ENCODE measurements at regions not wholly inside any gene's neighbourhood (a gene's known extent, or its start where the extent isn't known, plus 50 kb on each side); places are given as distances from the start of the nearest gene placed in this dataset.

DNA sequence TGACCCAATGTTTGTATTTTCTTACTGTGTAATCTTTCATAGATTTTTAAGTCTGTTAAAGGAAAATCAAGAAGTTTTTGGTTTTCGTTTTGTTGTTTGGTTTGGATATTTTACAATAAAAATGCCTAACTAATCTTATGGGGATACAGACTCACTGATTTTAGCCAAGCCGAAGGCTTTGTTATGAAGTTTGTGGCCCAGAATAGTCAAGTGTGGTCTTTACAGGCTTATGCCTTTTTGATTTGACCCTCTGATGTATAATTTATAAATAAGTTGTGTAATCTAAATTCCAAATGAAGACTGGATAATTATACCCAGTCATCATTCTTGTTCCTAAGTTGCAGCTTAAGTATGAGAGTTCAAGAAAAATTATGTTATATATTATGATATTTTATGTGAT, 739.3 kb downstream of the ADGRL2 start:
- H3K4me1 ChIP-seq (replicated peaks in 1 of 2): no peaks in the 10 kb centered on the region
- no peaks in the 10 kb centered on the region for H3K36me3 ChIP-seq (replicated peaks in 1 of 2)
- TF ChIP-seq POLR2A (IDR thresholded peaks at IDR 0.05): no peak
- TF ChIP-seq, protein P1, sequence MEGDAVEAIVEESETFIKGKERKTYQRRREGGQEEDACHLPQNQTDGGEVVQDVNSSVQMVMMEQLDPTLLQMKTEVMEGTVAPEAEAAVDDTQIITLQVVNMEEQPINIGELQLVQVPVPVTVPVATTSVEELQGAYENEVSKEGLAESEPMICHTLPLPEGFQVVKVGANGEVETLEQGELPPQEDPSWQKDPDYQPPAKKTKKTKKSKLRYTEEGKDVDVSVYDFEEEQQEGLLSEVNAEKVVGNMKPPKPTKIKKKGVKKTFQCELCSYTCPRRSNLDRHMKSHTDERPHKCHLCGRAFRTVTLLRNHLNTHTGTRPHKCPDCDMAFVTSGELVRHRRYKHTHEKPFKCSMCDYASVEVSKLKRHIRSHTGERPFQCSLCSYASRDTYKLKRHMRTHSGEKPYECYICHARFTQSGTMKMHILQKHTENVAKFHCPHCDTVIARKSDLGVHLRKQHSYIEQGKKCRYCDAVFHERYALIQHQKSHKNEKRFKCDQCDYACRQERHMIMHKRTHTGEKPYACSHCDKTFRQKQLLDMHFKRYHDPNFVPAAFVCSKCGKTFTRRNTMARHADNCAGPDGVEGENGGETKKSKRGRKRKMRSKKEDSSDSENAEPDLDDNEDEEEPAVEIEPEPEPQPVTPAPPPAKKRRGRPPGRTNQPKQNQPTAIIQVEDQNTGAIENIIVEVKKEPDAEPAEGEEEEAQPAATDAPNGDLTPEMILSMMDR (IDR thresholded peaks at IDR 0.05): no peak
- H3K9me3 ChIP-seq (replicated peaks in 1 of 3): no peaks in the 10 kb centered on the region
- H3K27me3 ChIP-seq: no peaks in the 10 kb centered on the region
- no peak overlapping the region for H3K4me3 ChIP-seq
- WGBS, 4 donors: 68 to 79% (median 70%) methylated on average over 2 of the region's 2 CpGs
- no peak for DNase-seq
- H3K27ac ChIP-seq: no peak overlapping the region
- intact Hi-C loops (cut with DNase I): no loop called here

DNA sequence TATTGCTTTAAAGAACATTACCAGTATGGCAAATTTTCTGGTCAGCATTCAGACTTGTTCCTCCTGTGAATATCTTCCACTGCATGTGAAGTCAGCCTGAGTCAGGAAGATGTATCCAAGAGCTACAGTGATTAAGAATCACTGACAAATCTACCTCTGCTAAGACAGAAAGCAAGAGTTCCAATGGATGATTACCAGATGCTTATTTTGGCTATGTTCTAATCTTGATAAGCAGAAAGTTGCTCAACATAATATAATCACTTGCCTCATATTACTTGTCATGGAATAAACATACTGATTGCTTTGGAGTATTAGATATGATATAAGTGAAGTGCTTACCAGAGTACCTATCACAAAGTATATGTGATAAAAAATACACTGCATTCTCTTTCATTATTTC, 738.1 kb downstream of the ADGRL2 start:
- Histone ChIP-seq H3K27me3 (no peaks in the 10 kb centered on the region), H3K4me3 (no peak overlapping the region), H3K9me3 (replicated peaks in 1 of 3) (no peaks in the 10 kb centered on the region), H3K27ac (no peak overlapping the region), H3K4me1 (replicated peaks in 1 of 2) (no peaks in the 10 kb centered on the region), H3K36me3 (replicated peaks in 1 of 2) (no peaks in the 10 kb centered on the region)
- no peak for DNase-seq
- intact Hi-C loops (cut with DNase I): no loop called here
- TF ChIP-seq POLR2A (IDR thresholded peaks at IDR 0.05): no peak
- TF ChIP-seq, protein P1 (IDR thresholded peaks at IDR 0.05): no peak

DNA sequence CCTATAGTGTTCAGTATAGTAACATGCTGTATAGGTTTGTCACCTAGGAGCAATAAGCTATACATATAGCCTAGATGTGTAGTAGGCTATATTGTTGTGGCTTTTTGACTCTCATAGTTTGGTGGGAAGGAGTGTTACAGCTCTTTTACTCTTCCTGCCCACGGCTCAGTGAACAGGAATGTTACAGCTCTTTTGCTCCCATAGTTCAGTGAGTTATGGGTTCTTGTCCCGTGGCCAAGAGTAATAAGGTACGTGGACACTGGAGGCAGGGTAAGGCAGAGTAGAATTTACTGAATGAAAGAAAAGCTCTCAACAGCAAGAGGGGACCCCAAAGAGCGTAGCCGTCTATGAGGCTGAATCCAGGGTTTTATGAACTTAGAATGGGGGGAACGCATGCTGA, 734.3 kb downstream of the ADGRL2 start:
- Histone ChIP-seq H3K27ac (no peak overlapping the region), H3K4me3 (no peak overlapping the region), H3K36me3 (replicated peaks in 1 of 2) (no peaks in the 10 kb centered on the region), H3K27me3 (no peaks in the 10 kb centered on the region), H3K9me3 (replicated peaks in 1 of 3) (no peaks in the 10 kb centered on the region), H3K4me1 (replicated peaks in 1 of 2) (no peaks in the 10 kb centered on the region)
- WGBS, 4 donors: 73 to 89% (median 83%) methylated on average over 6 of the region's 6 CpGs
- intact Hi-C loops (cut with DNase I): no loop called here
- DNase-seq: no peak
- TF ChIP-seq, protein P1 (IDR thresholded peaks at IDR 0.05): no peak
- TF ChIP-seq POLR2A (IDR thresholded peaks at IDR 0.05): no peak

DNA sequence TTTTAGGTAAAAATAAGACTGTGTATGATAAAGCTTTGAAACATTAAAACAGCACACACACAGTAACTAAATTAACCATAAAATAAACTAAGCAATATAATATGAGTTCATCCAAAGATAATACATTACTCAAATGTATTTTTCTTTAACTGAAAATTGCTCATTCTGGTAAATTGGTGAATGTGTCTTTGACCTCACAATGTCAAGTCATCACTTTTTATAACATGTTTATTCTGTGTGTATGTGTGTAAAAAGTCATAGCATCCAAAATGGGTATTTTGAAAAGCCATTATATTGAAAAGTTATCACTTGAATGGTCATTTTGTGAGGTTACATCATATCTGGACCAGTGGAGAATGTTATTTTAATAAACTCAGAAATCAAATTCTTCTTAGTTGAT, 724.6 kb downstream of the ADGRL2 start:
- no peaks in the 10 kb centered on the region for H3K27me3 ChIP-seq

More for the DNA sequence above, 724.6 kb downstream of the ADGRL2 start:
- Histone ChIP-seq H3K4me1 (replicated peaks in 1 of 2) (no peaks in the 10 kb centered on the region), H3K27ac (no peak overlapping the region), H3K4me3 (no peak overlapping the region), H3K9me3 (replicated peaks in 1 of 3) (no peaks in the 10 kb centered on the region), H3K36me3 (replicated peaks in 1 of 2) (no peaks in the 10 kb centered on the region)
- no peak for TF ChIP-seq POLR2A (IDR thresholded peaks at IDR 0.05)
- TF ChIP-seq, protein P1 (IDR thresholded peaks at IDR 0.05): no peak
- no peak for DNase-seq
- intact Hi-C loops (cut with DNase I): no loop called here

Data from adrenal gland (tissue), 9 donors.